VCaP (cell line): ENCODE measurements at regions not wholly inside any gene's neighbourhood (a gene's known extent, or its start where the extent isn't known, plus 50 kb on each side); places are given as distances from the start of the nearest gene placed in this dataset.

Source experiments
- H3K27ac ChIP-seq: fragments of 450-650 bp; 2 replicates; pipeline ENCODE4 v1.5.1; 2017
- TF ChIP-seq, protein P1 (sequence below): fragments of 450-650 bp; conservative IDR thresholded peaks from 2 replicates; pipeline ENCODE4 v1.5.1; 2017; ENCODE audit warnings: mild to moderate bottlenecking, moderate library complexity

DNA sequence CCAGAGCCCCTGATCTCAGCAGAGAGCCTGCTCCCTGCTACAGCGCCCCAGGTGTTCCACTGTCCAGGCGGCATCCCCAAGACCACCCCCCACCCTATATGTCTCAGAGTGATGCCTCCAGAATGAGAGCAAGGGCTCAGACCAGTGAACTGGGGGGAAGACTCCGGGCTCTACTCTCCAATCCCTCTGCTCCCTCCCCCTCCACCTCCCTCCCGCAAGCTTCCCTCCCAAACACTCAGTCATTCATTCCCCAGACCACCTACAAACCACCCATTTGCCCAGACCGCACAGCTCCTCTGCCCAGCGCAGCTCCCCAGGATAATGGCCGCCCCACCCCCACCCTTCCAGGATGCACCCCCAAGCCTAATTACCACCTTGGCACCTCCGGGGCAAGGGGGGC is 59.4 kb upstream of the TAC4 start:
- TF ChIP-seq, protein P1, sequence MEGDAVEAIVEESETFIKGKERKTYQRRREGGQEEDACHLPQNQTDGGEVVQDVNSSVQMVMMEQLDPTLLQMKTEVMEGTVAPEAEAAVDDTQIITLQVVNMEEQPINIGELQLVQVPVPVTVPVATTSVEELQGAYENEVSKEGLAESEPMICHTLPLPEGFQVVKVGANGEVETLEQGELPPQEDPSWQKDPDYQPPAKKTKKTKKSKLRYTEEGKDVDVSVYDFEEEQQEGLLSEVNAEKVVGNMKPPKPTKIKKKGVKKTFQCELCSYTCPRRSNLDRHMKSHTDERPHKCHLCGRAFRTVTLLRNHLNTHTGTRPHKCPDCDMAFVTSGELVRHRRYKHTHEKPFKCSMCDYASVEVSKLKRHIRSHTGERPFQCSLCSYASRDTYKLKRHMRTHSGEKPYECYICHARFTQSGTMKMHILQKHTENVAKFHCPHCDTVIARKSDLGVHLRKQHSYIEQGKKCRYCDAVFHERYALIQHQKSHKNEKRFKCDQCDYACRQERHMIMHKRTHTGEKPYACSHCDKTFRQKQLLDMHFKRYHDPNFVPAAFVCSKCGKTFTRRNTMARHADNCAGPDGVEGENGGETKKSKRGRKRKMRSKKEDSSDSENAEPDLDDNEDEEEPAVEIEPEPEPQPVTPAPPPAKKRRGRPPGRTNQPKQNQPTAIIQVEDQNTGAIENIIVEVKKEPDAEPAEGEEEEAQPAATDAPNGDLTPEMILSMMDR: no peak
- H3K27ac ChIP-seq: no peak overlapping the region

DNA sequence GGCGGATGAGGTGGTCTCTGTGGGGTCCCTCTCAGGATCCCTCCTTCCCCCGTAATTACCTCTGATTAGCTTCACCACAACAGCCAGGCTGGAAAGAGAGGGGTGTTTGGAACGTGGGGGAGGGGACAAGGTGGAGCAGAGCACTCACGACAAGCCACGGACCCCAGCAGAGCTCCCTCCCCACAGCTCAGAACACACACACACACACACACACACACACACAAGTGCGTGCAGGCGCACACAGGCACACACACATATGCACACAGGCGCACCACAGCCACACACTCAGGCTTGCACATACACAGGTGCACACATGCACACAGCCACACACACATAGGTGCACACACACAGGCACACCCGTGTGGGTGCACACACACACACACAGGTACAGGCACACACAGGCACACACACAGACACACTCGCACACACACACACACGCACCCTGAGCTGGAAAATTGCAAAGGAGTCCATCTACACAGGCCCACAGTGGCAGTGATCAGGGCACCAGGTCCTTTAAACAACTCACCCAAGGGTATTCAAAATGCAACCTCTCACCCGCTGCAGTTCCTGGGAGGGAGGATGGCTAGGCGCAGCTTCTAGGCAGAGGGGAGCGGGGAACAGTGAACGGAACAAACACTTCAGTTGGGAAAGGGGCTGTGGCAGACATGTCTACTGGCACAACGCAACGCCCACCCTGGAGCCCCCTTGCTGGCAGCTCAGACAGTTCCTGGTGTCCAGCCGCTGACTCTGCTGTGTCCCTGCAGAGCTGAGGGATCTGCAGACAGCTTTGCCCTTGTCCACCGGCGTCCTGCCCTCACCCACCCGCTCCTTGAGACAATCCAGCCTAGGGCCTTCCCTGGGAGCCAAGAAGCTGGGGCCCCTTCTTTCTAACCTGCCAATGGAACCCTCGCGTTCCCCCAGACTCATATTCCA is 59.9 kb upstream of the DLX4 start:
- no peak overlapping the region for H3K27ac ChIP-seq
- TF ChIP-seq, protein P1: no peak

DNA sequence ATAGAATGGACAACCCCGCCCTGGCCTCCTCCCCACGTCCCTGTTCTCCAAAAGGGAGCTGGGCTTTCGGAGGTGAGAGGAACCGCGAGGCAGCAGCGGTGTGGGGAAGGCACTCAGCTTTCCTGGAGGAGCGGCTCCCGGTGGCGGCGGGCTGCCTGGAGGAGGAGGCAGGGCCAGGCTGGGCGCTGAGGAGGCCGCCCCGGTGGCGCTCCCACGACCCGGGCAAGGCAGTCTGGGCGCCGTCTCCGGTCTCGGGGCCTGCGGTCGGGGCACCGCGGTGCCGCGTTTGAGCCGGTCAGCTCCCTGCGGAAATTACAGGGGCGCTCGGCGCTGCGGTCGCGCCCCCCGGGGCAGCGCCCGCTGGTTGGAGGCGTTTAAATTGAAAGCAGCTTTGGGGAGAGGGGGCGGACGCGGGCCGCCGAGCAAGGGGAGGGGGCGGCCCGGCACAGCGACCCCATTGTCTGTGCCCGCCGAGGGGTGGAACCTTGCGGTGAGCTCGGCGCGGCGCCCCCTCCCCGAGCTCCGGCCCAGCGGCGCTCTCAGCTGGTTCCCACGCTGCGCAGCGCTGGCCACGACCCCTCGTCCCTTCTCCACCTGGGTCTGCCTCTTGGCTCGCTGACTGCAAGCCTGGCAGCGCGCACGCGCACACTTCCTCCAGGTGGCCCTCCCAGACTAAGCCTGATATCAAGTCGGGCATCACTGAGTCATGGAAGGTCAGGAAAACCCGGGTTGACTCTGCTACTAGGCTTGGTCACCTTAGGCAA is 58.7 kb upstream of the DLX4 start:
- TF ChIP-seq, protein P1: no peak
- no peak overlapping the region for H3K27ac ChIP-seq

DNA sequence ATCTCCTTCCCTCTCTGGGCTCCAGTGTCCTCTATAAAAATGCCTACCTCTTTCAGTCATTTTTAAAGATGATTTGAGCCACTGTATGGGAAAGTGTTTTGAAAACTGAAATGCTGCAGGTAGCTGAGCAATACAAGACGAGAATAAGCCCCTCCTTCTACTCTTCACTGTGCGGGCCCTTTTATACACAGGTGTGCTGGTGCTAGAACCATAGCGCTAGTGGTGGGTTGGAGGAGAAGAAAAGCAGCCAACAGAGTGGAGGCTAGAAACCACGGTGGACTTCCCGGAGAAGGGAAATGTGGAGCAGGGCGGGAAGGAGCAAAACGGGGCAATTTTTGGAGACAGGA is 58.2 kb upstream of the DLX4 start:
- H3K27ac ChIP-seq: no peak overlapping the region

DNA sequence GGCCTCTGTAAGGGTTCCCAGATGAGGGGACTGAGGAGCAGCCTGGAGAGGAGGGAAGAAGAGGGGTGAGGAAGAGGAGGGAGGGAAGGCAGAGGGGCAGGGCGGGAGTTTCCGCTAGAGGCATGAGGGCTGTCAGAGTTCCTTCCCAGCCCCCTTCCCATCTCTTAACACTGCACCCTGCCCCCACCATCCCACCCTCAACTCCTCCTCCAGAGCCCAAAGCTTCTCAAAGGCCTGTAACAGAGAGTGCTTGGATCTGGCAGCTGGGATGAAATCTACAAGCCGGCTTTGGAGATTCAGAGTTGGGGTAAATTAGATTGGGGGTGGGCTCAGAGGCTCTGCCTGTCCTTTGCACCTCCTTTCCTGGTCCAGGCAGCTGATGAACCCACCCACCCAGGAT is 57.3 kb upstream of the DLX4 start:
- no peak overlapping the region for H3K27ac ChIP-seq
- TF ChIP-seq, protein P1: no peak

More for the DNA sequence above, 58.2 kb upstream of the DLX4 start:
- TF ChIP-seq, protein P1: no peak

DNA sequence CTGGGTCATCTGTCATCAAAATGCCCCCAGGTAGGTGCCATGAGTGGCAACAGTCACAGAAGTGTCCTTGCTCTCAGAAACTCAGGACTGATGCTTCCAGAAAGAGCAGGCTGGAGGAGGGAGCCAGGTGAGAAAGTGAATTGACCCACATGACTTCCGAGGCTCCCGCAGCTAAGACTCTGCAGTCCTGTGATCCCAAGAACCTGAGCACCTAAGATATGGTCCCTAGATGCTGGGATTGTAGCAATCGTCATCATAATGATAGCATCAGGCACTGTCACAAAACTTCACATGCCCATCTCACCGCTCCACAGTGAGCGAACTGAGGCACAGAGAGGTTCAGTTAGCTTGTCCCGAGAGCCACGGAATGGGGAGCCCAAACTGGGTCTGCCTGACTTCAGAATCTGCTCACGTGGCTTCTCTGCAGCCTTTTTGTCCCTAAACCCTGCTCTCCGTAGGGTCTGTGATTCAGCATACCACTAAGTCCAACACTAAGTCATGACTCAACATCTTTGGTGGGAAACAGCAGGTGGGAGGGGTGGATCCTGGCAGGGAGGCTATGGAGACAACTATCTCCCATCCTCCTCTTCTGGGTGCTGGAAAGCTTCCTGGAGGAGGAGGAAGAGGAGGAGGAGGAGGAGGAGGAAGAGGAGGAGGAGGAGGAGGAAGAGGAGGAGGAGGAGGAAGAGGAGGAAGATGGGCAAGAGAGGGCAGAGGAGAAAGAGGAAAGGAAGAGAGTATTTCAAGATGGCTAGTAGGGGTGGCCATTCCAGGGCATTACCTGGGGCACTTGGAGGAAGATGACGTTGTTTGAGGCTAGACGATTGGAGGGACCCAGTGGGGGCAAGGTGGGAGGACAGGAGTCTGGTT is 55.5 kb upstream of the DLX4 start:
- TF ChIP-seq, protein P1: no peak
- H3K27ac ChIP-seq: no peak overlapping the region

DNA sequence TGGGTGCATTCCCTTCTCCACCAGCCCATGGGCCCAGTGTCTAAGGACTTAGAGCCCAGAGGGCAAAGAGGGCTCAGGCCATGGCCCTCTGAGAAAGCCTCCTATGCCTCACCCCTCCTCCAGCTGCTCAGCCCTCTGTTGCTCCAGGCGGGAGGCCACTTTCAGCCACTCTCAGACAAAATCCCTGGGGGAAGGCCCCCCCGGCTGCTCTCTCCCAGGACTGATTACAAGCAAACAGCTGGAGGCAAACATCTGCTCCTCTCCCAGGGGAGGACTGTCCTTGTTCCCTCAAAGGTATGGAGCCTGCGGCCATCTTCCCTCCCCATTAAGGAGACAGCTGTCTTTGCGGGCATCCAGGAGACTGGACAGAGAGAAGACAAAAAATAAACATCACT is 54.9 kb upstream of the DLX4 start:
- TF ChIP-seq, protein P1: no peak
- H3K27ac ChIP-seq: no peak overlapping the region
